T follicular helper cell (primary cell): ENCODE measurements at regions not wholly inside any gene's neighbourhood (a gene's known extent, or its start where the extent isn't known, plus 50 kb on each side); places are given as distances from the start of the nearest gene placed in this dataset.

Experiments
- DNase-seq: peaks from one replicate; pipeline ENCODE4 v3.0.0-alpha.2; 2020; ENCODE audit warnings: low read depth

- no peak for DNase-seq
Measured at GRCh38 chr2:239778042-239778851, 246.9 kb downstream of the NDUFA10 start.

GRCh38 chr2:239777219-239777618, 247.9 kb downstream of the NDUFA10 start:
- DNase-seq = no peak

GRCh38 chr2:239776436-239777005, 248.6 kb downstream of the NDUFA10 start:
- DNase-seq = no peak

GRCh38 chr2:239775623-239776435, 249.3 kb downstream of the NDUFA10 start:
- DNase-seq = no peak

GRCh38 chr2:239774933-239775622, 250.1 kb downstream of the NDUFA10 start:
- DNase-seq = no peak

DNA sequence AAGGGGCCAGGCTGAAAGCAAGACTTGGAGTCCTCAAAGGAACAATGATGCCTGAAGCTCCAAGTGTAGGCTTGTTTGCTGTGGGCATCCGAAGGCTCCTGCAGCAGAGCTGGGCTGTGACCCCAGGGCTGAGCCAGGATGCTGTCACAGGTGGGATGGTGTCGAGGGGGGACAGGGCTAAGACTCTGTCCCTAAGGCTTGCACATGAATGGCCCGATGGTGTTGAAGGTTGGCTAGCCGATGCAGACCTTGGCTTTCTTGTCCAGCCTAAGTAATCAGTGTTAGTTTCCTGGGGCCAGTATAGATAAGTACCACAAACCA, 251.0 kb downstream of the NDUFA10 start:
- no peak for DNase-seq

- no peak for DNase-seq
Measured at GRCh38 chr2:239773228-239774141, 251.7 kb downstream of the NDUFA10 start.

- DNase-seq = no peak
Measured at GRCh38 chr2:239772721-239773120, 252.4 kb downstream of the NDUFA10 start.

GRCh38 chr2:239770246-239770639, 254.9 kb downstream of the NDUFA10 start:
- DNase-seq = no peak

DNA sequence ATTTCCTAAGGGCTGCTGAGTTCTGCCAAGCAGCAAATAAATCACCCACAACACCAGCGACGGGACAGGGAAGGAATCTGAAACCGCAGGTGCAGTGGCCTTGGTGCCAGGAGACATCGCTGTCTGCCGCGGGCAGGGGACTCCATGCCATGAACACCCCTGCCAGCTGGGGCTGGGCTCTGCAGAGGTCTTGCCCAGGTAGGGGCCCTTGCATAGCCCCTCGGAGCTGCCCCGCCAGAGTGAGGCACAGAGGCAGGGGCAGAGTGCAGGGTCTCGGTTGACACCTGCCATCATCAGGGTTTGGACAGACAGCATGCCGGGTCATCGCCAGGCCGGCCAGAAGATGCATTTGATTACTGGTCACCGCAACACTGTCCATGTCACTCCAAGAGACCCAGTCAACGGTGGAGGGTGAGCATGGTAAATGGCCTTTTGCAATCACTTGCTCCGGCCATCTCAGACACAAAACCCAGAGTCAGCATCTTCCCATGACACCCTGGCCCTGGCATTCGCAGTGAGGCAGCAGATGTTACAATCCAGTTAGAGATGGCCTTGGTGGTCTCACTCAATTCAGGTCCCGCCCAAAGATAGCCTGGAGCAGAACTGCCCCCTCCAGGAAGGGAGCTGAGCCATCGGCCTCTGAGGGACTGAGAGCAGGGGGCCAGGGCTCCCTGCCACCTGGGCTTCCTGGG, 255.4 kb downstream of the NDUFA10 start:
- no peak for DNase-seq

GRCh38 chr2:239768907-239769553, 256.1 kb downstream of the NDUFA10 start:
- DNase-seq = no peak

GRCh38 chr2:239768031-239768790, 256.9 kb downstream of the NDUFA10 start:
- DNase-seq = no peak

DNA sequence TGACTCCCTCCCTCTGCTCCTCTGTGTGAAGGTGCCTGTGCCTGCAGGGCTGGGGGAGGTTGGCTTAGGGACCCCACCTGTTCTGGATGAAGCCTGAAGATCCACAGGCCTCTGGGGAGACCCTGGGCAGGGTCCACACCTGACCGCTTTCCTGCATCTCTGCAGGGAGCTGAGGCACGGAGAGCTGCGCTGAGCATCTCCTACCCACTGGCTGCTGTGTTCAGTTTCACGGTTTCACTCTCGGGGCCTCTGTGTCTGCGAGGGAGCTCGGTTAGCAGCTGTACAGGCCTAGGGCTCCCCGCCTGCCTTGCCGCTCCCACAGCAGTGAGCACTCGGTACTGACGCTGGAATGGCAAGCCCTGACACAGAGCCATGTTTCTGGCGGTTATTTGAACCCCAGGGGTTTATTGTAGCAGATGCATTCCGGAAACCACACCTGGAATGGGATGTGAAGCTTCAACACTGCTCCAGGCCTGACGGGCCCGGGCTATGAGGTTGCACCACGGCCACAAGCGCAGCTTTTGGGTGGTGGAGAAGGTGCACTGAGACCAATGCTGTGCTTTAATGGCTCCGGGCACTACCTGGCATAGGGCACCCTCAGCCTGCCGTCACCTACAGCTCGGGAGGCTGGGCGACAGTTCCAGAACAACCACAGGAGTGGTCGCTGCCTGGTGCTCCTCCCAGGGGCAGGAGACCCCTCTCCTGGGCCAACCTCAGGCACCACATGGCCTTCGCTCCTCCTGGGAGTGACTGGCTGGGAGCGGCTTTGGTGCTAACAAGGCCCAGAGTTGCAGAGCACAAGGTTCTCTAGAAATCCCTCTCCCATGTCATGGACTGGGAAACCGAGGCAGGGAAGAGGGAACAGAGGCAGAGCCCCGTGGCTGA, 257.9 kb downstream of the NDUFA10 start:
- no peak for DNase-seq

DNA sequence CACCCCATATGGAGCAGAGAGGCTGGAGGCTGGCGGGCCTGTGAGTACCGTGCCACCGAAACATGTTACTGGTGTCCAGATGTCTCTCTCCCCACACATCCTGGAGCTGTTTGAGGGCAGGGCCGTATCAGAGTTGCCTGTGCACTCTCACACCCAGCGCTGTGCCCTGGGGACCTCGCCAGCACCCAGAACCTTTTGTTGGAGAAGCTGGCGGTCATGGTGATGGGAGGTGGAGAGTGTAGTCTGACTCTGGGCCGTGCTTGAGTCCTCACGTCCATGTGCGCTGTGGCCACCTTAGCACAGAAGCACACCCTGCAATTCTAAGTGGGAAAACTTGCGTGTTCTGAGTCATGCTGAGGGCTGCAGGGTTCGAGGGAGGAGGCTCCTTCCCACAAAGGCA, 259.2 kb downstream of the NDUFA10 start:
- no peak for DNase-seq

- DNase-seq = no peak
Measured at GRCh38 chr2:239765076-239765845, 259.9 kb downstream of the NDUFA10 start.

- no peak for DNase-seq
Measured at GRCh38 chr2:239763433-239764097, 261.6 kb downstream of the NDUFA10 start.

DNA sequence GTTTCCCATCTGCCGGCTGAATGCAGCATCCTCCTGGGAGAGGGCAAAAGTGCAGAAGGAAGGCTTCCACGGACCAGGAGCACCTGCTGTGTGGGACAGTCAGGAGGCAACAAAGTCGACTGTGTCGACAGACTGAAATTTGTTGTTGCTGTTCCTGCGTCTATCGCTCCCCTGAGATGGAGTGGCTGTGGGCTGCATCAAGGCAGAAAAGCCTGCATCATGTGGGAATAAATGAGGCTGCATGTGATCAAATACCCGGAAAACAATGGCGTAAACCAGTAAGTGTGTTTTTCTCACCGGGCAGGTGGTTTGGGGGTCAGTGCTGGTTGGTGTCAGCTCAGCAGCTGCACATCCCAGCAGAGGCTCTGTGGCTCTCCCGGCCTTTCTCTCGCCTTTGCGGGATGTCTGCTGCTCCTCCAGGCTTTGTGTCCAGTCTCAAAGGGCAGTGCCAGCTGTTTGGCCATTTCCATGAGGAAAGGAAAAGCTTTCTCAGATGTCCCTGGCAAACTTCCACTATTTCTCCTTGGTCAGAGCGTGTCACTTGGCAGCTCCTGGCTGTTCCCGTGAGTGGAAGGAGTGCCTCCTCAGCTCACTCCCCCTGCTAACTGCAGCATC, 262.4 kb downstream of the NDUFA10 start:
- no peak for DNase-seq
